ENCODE measurements at regions not wholly inside any gene's neighbourhood (a gene's known extent, or its start where the extent isn't known, plus 50 kb on each side); places are given as distances from the start of the nearest gene placed in this dataset.

GRCh38 chr1:208326033-208326432, 81.8 kb upstream of the PLXNA2 start:
- 56% methylated on average over 1 of the region's 1 CpG for WGBS
- Histone ChIP-seq H3K9me3 (ENCODE audit: control insufficient read depth, low read length) (no peaks in the 10 kb centered on the region), H3K4me3 (ENCODE audit: low read length) (no peak overlapping the region), H3K4me1 (ENCODE audit: control insufficient read depth, insufficient read depth, low read length) (no peaks in the 10 kb centered on the region), H3K27me3 (ENCODE audit: control insufficient read depth, insufficient read depth) (no peaks in the 10 kb centered on the region), H3K27ac (ENCODE audit: low read length) (no peak overlapping the region)
- DNase-seq (no peak), ATAC-seq (no peak)
- intact Hi-C loops (cut with DNase I): no loop called here

GRCh38 chr1:208329300-208329699, 85.1 kb upstream of the PLXNA2 start:
- Histone ChIP-seq H3K9me3 (ENCODE audit: control insufficient read depth, low read length) (no peaks in the 10 kb centered on the region), H3K4me3 (ENCODE audit: low read length) (no peak overlapping the region), H3K27me3 (ENCODE audit: control insufficient read depth, insufficient read depth) (no peaks in the 10 kb centered on the region), H3K27ac (ENCODE audit: low read length) (no peak overlapping the region), H3K4me1 (ENCODE audit: control insufficient read depth, insufficient read depth, low read length) (no peaks in the 10 kb centered on the region)
- no peak for DNase-seq
- no peak for ATAC-seq
- 81% methylated on average over 2 of the region's 2 CpGs for WGBS
- intact Hi-C loops (cut with DNase I): no loop called here

- Histone ChIP-seq H3K27ac (ENCODE audit: low read length) (no peak overlapping the region), H3K9me3 (ENCODE audit: control insufficient read depth, low read length) (no peaks in the 10 kb centered on the region), H3K27me3 (ENCODE audit: control insufficient read depth, insufficient read depth) (no peaks in the 10 kb centered on the region), H3K4me1 (ENCODE audit: control insufficient read depth, insufficient read depth, low read length) (no peaks in the 10 kb centered on the region), H3K4me3 (ENCODE audit: low read length) (no peak overlapping the region)
- 85% methylated on average over 6 of the region's 6 CpGs for WGBS
- DNase-seq (no peak), ATAC-seq (no peak)
- intact Hi-C loops (cut with DNase I): no loop called here
These were observed 88.0 kb upstream of the PLXNA2 start for GRCh38 chr1:208332036-208332773.

- Histone ChIP-seq H3K9me3 (ENCODE audit: control insufficient read depth, low read length) (no peaks in the 10 kb centered on the region), H3K4me3 (ENCODE audit: low read length) (no peak overlapping the region), H3K27me3 (ENCODE audit: control insufficient read depth, insufficient read depth) (no peaks in the 10 kb centered on the region), H3K27ac (ENCODE audit: low read length) (no peak overlapping the region), H3K4me1 (ENCODE audit: control insufficient read depth, insufficient read depth, low read length) (no peaks in the 10 kb centered on the region)
- intact Hi-C loops (cut with DNase I): no loop called here
- no peak for ATAC-seq
- DNase-seq: no peak
- WGBS: 58% methylated on average over 1 of the region's 1 CpG
These were observed 88.6 kb upstream of the PLXNA2 start for GRCh38 chr1:208332774-208333126.

- H3K4me1 ChIP-seq (ENCODE audit: control insufficient read depth, insufficient read depth, low read length): no peaks in the 10 kb centered on the region
- intact Hi-C loops (cut with DNase I): no loop called here
- H3K9me3 ChIP-seq (ENCODE audit: control insufficient read depth, low read length): no peaks in the 10 kb centered on the region
- H3K27me3 ChIP-seq (ENCODE audit: control insufficient read depth, insufficient read depth): no peaks in the 10 kb centered on the region
- ATAC-seq: no peak
- WGBS: 96% methylated on average over 2 of the region's 2 CpGs
- H3K4me3 ChIP-seq (ENCODE audit: low read length): no peak overlapping the region
- H3K27ac ChIP-seq (ENCODE audit: low read length): no peak overlapping the region
- no peak for DNase-seq
These were observed 89.5 kb upstream of the PLXNA2 start for GRCh38 chr1:208333676-208334075.

GRCh38 chr1:208335371-208336136, 91.4 kb upstream of the PLXNA2 start:
- intact Hi-C loops (cut with DNase I): no loop called here
- H3K4me3 ChIP-seq (ENCODE audit: low read length): no peak overlapping the region
- no peaks in the 10 kb centered on the region for H3K27me3 ChIP-seq (ENCODE audit: control insufficient read depth, insufficient read depth)
- 80% methylated on average over 9 of the region's 9 CpGs for WGBS
- H3K4me1 ChIP-seq (ENCODE audit: control insufficient read depth, insufficient read depth, low read length): no peaks in the 10 kb centered on the region
- no peak overlapping the region for H3K27ac ChIP-seq (ENCODE audit: low read length)
- no peaks in the 10 kb centered on the region for H3K9me3 ChIP-seq (ENCODE audit: control insufficient read depth, low read length)
- DNase-seq: no peak
- ATAC-seq: no peak

- intact Hi-C loops (cut with DNase I): no loop called here
- DNase-seq: no peak
- H3K27me3 ChIP-seq (ENCODE audit: control insufficient read depth, insufficient read depth): no peaks in the 10 kb centered on the region
These were observed 91.9 kb upstream of the PLXNA2 start for GRCh38 chr1:208336137-208336518.

GRCh38 chr1:208339911-208340310, 95.7 kb upstream of the PLXNA2 start:
- no peak for DNase-seq
- ATAC-seq: no peak
- Histone ChIP-seq H3K4me3 (ENCODE audit: low read length) (no peak overlapping the region), H3K27me3 (ENCODE audit: control insufficient read depth, insufficient read depth) (no peaks in the 10 kb centered on the region), H3K9me3 (ENCODE audit: control insufficient read depth, low read length) (no peaks in the 10 kb centered on the region), H3K4me1 (ENCODE audit: control insufficient read depth, insufficient read depth, low read length) (peaks cover 1% of the 10 kb centered on the region), H3K27ac (ENCODE audit: low read length) (no peak overlapping the region)
- intact Hi-C loops (cut with DNase I): no loop called here
- WGBS: 62% methylated on average over 2 of the region's 2 CpGs

More at GRCh38 chr1:208336137-208336518, 91.9 kb upstream of the PLXNA2 start:
- 88% methylated on average over 6 of the region's 6 CpGs for WGBS
- Histone ChIP-seq H3K4me1 (ENCODE audit: control insufficient read depth, insufficient read depth, low read length) (no peaks in the 10 kb centered on the region), H3K27ac (ENCODE audit: low read length) (no peak overlapping the region), H3K4me3 (ENCODE audit: low read length) (no peak overlapping the region), H3K9me3 (ENCODE audit: control insufficient read depth, low read length) (no peaks in the 10 kb centered on the region)
- no peak for ATAC-seq

GRCh38 chr1:208343226-208343625, 99.0 kb upstream of the PLXNA2 start:
- no peaks in the 10 kb centered on the region for H3K9me3 ChIP-seq (ENCODE audit: control insufficient read depth, low read length)
- 77% methylated on average over 4 of the region's 4 CpGs for WGBS
- intact Hi-C loops (cut with DNase I): no loop called here
- H3K27ac ChIP-seq (ENCODE audit: low read length): no peak overlapping the region
- DNase-seq (no peak), ATAC-seq (no peak)
- H3K27me3 ChIP-seq (ENCODE audit: control insufficient read depth, insufficient read depth): no peaks in the 10 kb centered on the region
- H3K4me1 ChIP-seq (ENCODE audit: control insufficient read depth, insufficient read depth, low read length): peaks cover 1% of the 10 kb centered on the region
- no peak overlapping the region for H3K4me3 ChIP-seq (ENCODE audit: low read length)

GRCh38 chr1:208344202-208344857, 100.1 kb upstream of the PLXNA2 start:
- intact Hi-C loops (cut with DNase I): no loop called here
- H3K27me3 ChIP-seq (ENCODE audit: control insufficient read depth, insufficient read depth): no peaks in the 10 kb centered on the region
- H3K4me1 ChIP-seq (ENCODE audit: control insufficient read depth, insufficient read depth, low read length): peaks cover 1% of the 10 kb centered on the region
- H3K27ac ChIP-seq (ENCODE audit: low read length): no peak overlapping the region
- no peak for ATAC-seq
- no peaks in the 10 kb centered on the region for H3K9me3 ChIP-seq (ENCODE audit: control insufficient read depth, low read length)
- no peak for DNase-seq
- 75% methylated on average over 9 of the region's 9 CpGs for WGBS
- H3K4me3 ChIP-seq (ENCODE audit: low read length): no peak overlapping the region

GRCh38 chr1:208347191-208347590, 103.0 kb upstream of the PLXNA2 start:
- Histone ChIP-seq H3K27ac (ENCODE audit: low read length) (no peak overlapping the region), H3K4me1 (ENCODE audit: control insufficient read depth, insufficient read depth, low read length) (peaks cover 1% of the 10 kb centered on the region), H3K27me3 (ENCODE audit: control insufficient read depth, insufficient read depth) (no peaks in the 10 kb centered on the region), H3K9me3 (ENCODE audit: control insufficient read depth, low read length) (no peaks in the 10 kb centered on the region), H3K4me3 (ENCODE audit: low read length) (no peak overlapping the region)
- DNase-seq (no peak), ATAC-seq (no peak)
- intact Hi-C loops (cut with DNase I): no loop called here
- WGBS: 55% methylated on average over 5 of the region's 5 CpGs
